Esophagus muscularis mucosa (tissue), 4 donors: ENCODE measurements at regions not wholly inside any gene's neighbourhood (a gene's known extent, or its start where the extent isn't known, plus 50 kb on each side); places are given as distances from the start of the nearest gene placed in this dataset.

Source experiments
- EP300 ChIP-seq: sonication (generic); formaldehyde crosslinking; IDR thresholded peaks from one replicate; pipeline ENCODE4 v1.6.1; 2017; ENCODE audit warnings: antibody characterized with exemption
- POLR2A ChIP-seq: fragments of 450-650 bp; IDR thresholded peaks from one replicate; pipeline ENCODE4 v1.6.1; 2017; ENCODE audit warnings: antibody characterized with exemption, moderate library complexity, mild to moderate bottlenecking, low read depth
- POLR2AphosphoS5 ChIP-seq, 2 donors: sonication (generic); formaldehyde crosslinking; IDR thresholded peaks; one replicate each; pipeline ENCODE4 v1.6.1; 2017; ENCODE audit warnings: antibody characterized with exemption in 2 of 2
- TF ChIP-seq, protein P1 (sequence below), 3 experiments: fragments of 200-600 bp in 2 of 3; fragments of 450-650 bp in 1 of 3; sonication (generic) in 2 of 3; IDR thresholded peaks; one replicate each; pipeline ENCODE4 v1.5.1; 2017 to 2019; ENCODE audit warnings: antibody characterized with exemption in 3 of 3, mild to moderate bottlenecking in 2 of 3, moderate library complexity in 1 of 3

DNA sequence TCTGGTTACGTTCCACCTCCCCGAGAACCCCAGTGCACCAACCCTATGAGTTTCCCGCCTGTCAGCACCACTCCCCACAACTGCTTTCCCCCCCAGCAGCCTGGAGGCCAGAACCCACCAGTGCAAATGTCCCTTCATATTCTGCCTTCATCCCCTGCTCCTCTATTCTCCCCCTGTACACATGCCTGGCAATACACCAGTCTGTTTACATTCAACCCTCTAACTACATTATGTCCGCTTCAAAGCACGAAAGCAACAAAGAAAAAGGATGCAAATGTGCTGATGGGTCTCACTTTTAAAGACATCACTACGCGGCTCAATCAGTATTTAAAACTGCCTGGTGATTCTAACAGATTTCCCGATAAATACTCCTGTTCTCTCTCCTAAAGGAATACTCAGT, 126.7 kb upstream of the SORBS2 start:
- TF ChIP-seq, protein P1, sequence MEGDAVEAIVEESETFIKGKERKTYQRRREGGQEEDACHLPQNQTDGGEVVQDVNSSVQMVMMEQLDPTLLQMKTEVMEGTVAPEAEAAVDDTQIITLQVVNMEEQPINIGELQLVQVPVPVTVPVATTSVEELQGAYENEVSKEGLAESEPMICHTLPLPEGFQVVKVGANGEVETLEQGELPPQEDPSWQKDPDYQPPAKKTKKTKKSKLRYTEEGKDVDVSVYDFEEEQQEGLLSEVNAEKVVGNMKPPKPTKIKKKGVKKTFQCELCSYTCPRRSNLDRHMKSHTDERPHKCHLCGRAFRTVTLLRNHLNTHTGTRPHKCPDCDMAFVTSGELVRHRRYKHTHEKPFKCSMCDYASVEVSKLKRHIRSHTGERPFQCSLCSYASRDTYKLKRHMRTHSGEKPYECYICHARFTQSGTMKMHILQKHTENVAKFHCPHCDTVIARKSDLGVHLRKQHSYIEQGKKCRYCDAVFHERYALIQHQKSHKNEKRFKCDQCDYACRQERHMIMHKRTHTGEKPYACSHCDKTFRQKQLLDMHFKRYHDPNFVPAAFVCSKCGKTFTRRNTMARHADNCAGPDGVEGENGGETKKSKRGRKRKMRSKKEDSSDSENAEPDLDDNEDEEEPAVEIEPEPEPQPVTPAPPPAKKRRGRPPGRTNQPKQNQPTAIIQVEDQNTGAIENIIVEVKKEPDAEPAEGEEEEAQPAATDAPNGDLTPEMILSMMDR (IDR thresholded peaks at IDR 0.05), result no peak
- no peak for TF ChIP-seq EP300
- no peak for TF ChIP-seq POLR2A
- no peak for TF ChIP-seq POLR2AphosphoS5 (IDR thresholded peaks at IDR 0.05)
